ENCODE measurements at regions not wholly inside any gene's neighbourhood (a gene's known extent, or its start where the extent isn't known, plus 50 kb on each side); places are given as distances from the start of the nearest gene placed in this dataset.

DNA sequence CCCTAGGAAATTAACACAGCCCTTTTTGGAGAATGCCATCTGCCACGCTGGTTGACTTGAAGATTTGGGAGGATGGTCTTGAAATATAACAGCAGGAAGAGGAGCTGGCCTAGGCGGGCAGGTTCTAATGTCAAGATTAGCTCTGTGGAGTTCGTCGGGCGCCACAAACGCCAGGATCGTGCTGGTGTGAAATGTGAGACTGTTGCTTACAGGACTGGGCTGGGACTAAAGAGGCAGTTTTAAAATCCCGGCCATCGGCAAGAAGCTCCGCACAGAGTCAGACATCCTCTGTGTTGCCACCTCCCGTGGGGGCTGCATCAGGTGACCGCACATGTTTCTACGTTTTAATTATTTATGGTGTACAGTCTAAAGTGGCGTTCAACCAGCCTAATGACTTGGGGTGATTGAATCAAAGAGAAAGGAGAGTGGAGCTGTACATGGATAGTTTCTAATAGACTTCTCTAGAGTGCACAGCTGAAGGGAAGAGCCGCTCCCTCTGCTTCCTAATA, 99.4 kb upstream of the BCL11A start:
- H3K9ac ChIP-seq (ENCODE audit: insufficient read depth in 1 of 2, low read depth in 2 of 2, low read length in 2 of 2), result no peak overlapping the region

More for the DNA sequence above, 99.4 kb upstream of the BCL11A start:
- Histone ChIP-seq H3K27ac (ENCODE audit: extremely low read depth, low read depth, low read length) (no peak overlapping the region), H3K9me3 (replicated peaks; ENCODE audit: control insufficient read depth, insufficient read depth, low read depth, low read length) (no peaks in the 10 kb centered on the region), H3K4me1 (replicated peaks in 1 of 2; ENCODE audit: control insufficient read depth in 2 of 2, insufficient read depth in 2 of 2, low read length in 2 of 2) (no peaks in the 10 kb centered on the region), H3K4me3 (no peak overlapping the region), H4K20me1 (replicated peaks; ENCODE audit: control insufficient read depth, insufficient read depth, low read length) (no peaks in the 10 kb centered on the region), H2AFZ (ENCODE audit: low read depth, low read length) (no peak overlapping the region), H3K27me3 (ENCODE audit: control insufficient read depth in 2 of 2, insufficient read depth in 2 of 2, low read length in 2 of 2) (peaks cover 15 to 52% of the 10 kb centered on the region in 2 experiments; a peak in 4 of 5 replicates), H3K9me1 (ENCODE audit: control insufficient read depth, insufficient read depth, low read length) (no peaks in the 10 kb centered on the region), H3K79me2 (ENCODE audit: control insufficient read depth, insufficient read depth, low read length) (no peaks in the 10 kb centered on the region), H3K4me2 (ENCODE audit: insufficient read depth, low read length) (no peak overlapping the region), H3K36me3 (ENCODE audit: control insufficient read depth, insufficient read depth, low read length) (no peaks in the 10 kb centered on the region)
- WGBS (ENCODE audit: insufficient coverage, low coverage, missing lambda C conversion rate), result 0% methylated on average over 15 of the region's 15 CpGs
- FAIRE-seq (no peak), ATAC-seq (no peak), DNase-seq (ENCODE audit: extremely low read depth in 1 of 4, low spot score in 3 of 4) (no peak)
- no peak for TF ChIP-seq POLR3G (IDR thresholded peaks at IDR 0.05; ENCODE audit: extremely low read depth, insufficient read length, insufficient replicate concordance)
- TF ChIP-seq RNF219 (CRISPR knock-in tag; IDR thresholded peaks at IDR 0.05), result no peak
- no peak for TF ChIP-seq ZNF778 (CRISPR knock-in tag; IDR thresholded peaks at IDR 0.05)
- TF ChIP-seq ZFP1 (CRISPR knock-in tag; IDR thresholded peaks at IDR 0.05), result no peak
- no peak for TF ChIP-seq NFXL1 (CRISPR knock-in tag; IDR thresholded peaks at IDR 0.05)
- no peak for TF ChIP-seq CREB1 (IDR thresholded peaks at IDR 0.05)
- TF ChIP-seq CREB1 (CRISPR knock-in tag; IDR thresholded peaks at IDR 0.05), result no peak
- TF ChIP-seq TAF15 (IDR thresholded peaks at IDR 0.05; ENCODE audit: low read depth, low read length), result no peak
- no peak for TF ChIP-seq ARID3A (IDR thresholded peaks at IDR 0.05; ENCODE audit: borderline replicate concordance, low read depth, low read length)
- TF ChIP-seq TCF3 (CRISPR knock-in tag; IDR thresholded peaks at IDR 0.05), result no peak
- intact Hi-C loops (cut with micrococcal nuclease), result no loop called here
- POLR2A ChIA-PET, result interaction anchor here (0.7 kb wide), 2 partner anchors 24 to 1853 kb away, joined by 3 read pairs; partner anchors contain the start of gene TMEM17
- CTCF ChIA-PET (ENCODE audit: low intra/inter-chr PET ratio), result no interaction called here
- in situ Hi-C loops (cut with MboI), result no loop called here
- no TSS peak for BruUV-seq (replicated peaks)

Data from K562 (cell line).